Neutrophil (primary cell): ENCODE measurements at regions not wholly inside any gene's neighbourhood (a gene's known extent, or its start where the extent isn't known, plus 50 kb on each side); places are given as distances from the start of the nearest gene placed in this dataset.

ENCODE experiments used
- H3K27ac ChIP-seq: fragments of 200-600 bp; sonication (generic); 2 replicates; pipeline ENCODE4 v1.5.1; 2016; ENCODE audit warnings: mild to moderate bottlenecking, moderate library complexity
- H3K27me3 ChIP-seq: fragments of 200-600 bp; sonication (generic); 2 replicates; pipeline ENCODE4 v1.6.0; 2016; ENCODE audit warnings: mild to moderate bottlenecking
- H3K36me3 ChIP-seq: fragments of 200-600 bp; sonication (generic); 2 replicates; pipeline ENCODE4 v1.5.1; 2017
- H3K4me1 ChIP-seq, 2 experiments: fragments of 200-600 bp in 1 of 2; sonication (generic) in 1 of 2; 1 replicate in 1 of 2; 2 replicates in 1 of 2; pipeline versions ENCODE4 v1.5.1 to v1.6.1; 2013 to 2016; ENCODE audit warnings: low read depth in 1 of 2, low read length in 1 of 2, mild to moderate bottlenecking in 1 of 2, moderate library complexity in 1 of 2; ENCODE audit not compliant: control insufficient read depth in 1 of 2, insufficient read depth in 1 of 2
- H3K4me3 ChIP-seq, 2 experiments: fragments of 200-600 bp in 1 of 2; sonication (generic) in 1 of 2; 1 replicate in 1 of 2; 2 replicates in 1 of 2; pipeline ENCODE4 v1.5.1; 2013 to 2016; ENCODE audit warnings: low read depth in 1 of 2, low read length in 1 of 2, mild to moderate bottlenecking in 1 of 2, moderate library complexity in 1 of 2
- H3K9me3 ChIP-seq: fragments of 200-600 bp; sonication (generic); 2 replicates; pipeline ENCODE4 v1.5.1; 2016
- CTCF ChIP-seq: fragments of 200-600 bp; sonication (generic); IDR thresholded peaks from 2 replicates; pipeline ENCODE4 v1.5.1; 2016; ENCODE audit warnings: antibody characterized with exemption

GRCh38 chr14:94836849-94837248 lies 66.9 kb upstream of the GSC start:
- TF ChIP-seq CTCF = no peak

GRCh38 chr14:94833633-94834032 lies 63.7 kb upstream of the GSC start:
- Histone ChIP-seq H3K4me1 (no peaks in the 10 kb centered on the region), H3K27me3 (no peaks in the 10 kb centered on the region), H3K36me3 (no peaks in the 10 kb centered on the region), H3K9me3 (no peaks in the 10 kb centered on the region), H3K27ac (no peak overlapping the region), H3K4me3 (no peak overlapping the region)
- no peak for TF ChIP-seq CTCF

More at GRCh38 chr14:94836849-94837248, 66.9 kb upstream of the GSC start:
- Histone ChIP-seq H3K27me3 (no peaks in the 10 kb centered on the region), H3K9me3 (no peaks in the 10 kb centered on the region), H3K4me1 (no peaks in the 10 kb centered on the region), H3K27ac (no peak overlapping the region), H3K4me3 (no peak overlapping the region), H3K36me3 (no peaks in the 10 kb centered on the region)

- Histone ChIP-seq H3K36me3 (no peaks in the 10 kb centered on the region), H3K4me3 (no peak overlapping the region), H3K27me3 (no peaks in the 10 kb centered on the region), H3K4me1 (no peaks in the 10 kb centered on the region), H3K9me3 (no peaks in the 10 kb centered on the region), H3K27ac (no peak overlapping the region)
- no peak for TF ChIP-seq CTCF
Observed at GRCh38 chr14:94831085-94831484, 61.2 kb upstream of the GSC start.

- no peak for TF ChIP-seq CTCF
- Histone ChIP-seq H3K36me3 (no peaks in the 10 kb centered on the region), H3K27ac (no peak overlapping the region), H3K9me3 (no peaks in the 10 kb centered on the region), H3K4me3 (no peak overlapping the region), H3K4me1 (no peaks in the 10 kb centered on the region), H3K27me3 (no peaks in the 10 kb centered on the region)
Observed at GRCh38 chr14:94827711-94828447, 58.0 kb upstream of the GSC start.

- Histone ChIP-seq H3K4me1 (no peaks in the 10 kb centered on the region), H3K27ac (no peak overlapping the region), H3K4me3 (no peak overlapping the region), H3K36me3 (no peaks in the 10 kb centered on the region), H3K9me3 (no peaks in the 10 kb centered on the region), H3K27me3 (no peaks in the 10 kb centered on the region)
- no peak for TF ChIP-seq CTCF
Observed at GRCh38 chr14:94826774-94827173, 56.9 kb upstream of the GSC start.
